Glomerular visceral epithelial cell (primary cell): ENCODE measurements at regions not wholly inside any gene's neighbourhood (a gene's known extent, or its start where the extent isn't known, plus 50 kb on each side); places are given as distances from the start of the nearest gene placed in this dataset.
A peak's percentile ranks its signal among the peaks of the same experiment; 100 is the strongest.

Experiments
- DNase-seq: peaks from one replicate; pipeline ENCODE4 v3.0.0-alpha.2; 2016; ENCODE audit errors: extremely low spot score

DNA sequence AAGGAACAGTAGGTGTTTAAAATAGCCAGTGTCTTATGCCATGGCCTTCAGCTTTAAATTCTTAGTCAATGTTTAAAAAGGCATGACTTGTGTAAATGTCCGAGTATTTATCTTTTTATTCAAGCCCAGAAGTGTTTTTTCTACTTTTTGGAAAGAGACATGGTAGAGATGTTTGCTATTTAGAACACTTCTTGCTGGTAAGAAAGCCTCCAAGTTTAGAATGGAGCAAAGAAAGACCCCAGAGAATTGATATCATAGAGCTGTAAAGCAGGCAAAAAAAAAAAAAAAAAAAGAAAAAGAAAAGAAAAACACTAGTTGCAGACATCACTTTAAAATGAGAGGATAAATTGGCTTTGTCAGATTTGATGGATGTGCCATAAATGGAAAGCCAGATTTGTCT, 375.1 kb downstream of the TMEM167A start:
- DNase-seq: no peak

DNA sequence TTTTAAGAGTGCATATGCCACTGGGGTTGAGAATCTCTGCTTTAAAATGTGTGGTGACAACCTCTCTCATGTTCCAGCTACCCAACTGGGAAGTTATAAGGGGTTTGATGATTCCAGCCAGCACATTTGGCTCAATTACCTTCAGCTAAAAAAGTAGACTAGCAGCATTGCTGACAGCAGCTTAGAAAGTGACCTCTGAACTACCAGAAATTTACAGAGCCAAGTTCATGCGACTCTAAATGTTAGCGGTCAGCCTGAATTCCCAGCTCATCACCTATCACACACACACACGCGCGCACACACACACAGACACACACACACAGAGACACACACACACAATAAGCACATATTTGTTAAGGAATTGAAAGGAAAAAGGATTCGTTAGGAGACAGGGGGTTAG, 377.5 kb downstream of the TMEM167A start:
- DNase-seq: no peak

DNA sequence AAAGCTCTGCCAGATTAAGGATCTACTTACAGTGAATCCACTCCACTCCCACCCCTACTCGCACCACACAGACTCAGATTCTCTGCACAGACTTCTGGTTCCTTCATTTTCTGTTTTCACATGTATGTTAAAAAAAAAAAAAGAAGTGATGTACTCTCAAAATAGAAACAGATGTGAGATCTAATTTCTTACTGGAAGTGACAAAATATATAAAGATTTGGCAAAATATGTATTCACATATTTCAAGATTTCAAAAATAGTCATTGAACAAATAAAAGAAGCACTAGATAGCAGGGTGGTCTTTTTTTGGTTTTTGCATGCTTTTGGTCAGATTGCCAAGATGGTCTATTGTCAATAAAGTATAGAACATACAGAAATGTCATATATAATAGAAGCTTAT, 379.2 kb downstream of the TMEM167A start:
- DNase-seq: no peak

DNA sequence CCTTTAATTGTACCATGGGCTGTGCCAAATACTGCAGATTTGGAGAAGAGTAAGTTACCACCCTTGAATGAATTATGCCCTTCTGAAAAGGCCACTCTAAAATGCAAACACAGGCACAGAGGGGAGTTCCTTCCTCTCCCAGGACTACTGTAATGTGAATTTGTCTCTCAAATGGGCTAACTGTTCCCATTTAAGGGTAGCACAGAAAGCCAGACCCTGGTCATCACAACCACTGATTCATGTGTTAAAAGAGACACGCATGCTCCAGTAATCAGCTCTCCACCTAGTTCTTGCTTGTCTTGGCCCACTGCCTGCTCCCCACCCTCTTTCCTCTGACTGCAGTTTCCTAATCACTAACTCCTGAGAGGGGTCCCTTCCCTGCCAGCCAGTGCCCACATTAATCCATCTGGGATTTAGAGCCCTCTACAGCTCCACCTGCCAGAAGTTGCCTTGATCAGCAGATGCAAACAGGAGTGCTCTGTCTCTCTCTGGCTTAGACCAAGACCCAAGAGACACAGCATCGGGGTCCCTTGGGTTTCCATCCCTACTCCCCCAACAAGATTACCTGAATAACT, 382.4 kb downstream of the TMEM167A start:
- peak; percentile 4 for DNase-seq

DNA sequence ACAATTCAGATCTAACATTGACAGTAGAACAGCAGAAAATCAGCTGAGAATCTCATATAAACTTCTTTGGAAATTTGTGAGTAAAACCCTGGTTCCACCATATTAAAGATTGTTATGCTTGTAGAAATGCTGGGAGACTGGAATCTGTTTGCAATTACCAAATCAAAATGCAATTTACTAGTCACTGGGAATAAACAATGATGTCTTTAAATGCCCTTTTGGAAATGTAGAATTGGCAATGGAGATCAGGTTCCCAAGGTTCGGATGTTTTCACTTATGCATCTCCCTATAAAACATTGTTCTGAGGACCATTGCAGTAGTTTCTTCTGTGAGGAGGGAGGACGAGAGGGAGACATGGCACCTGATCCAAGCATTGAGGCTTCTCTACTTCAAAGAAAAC, 384.4 kb downstream of the TMEM167A start:
- DNase-seq: no peak

DNA sequence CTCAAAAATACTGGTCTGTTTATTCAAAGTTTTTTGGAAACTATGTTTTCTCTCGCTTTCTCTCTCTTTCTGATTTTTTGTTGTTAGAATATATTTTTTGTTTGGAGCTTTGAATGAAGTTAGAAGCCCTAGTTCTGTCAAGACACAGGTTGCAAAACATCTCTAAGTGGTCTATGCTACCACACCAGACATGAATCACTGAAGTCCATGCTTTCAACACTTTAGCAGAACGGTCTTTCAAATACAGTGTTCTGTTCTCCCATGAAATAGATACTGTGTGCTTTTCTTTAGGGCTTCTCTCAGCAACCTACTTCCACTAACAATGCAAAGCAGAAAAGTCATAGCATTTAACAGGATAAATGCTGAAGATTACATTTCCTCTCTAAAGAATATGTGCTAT, 392.5 kb downstream of the TMEM167A start:
- no peak for DNase-seq

DNA sequence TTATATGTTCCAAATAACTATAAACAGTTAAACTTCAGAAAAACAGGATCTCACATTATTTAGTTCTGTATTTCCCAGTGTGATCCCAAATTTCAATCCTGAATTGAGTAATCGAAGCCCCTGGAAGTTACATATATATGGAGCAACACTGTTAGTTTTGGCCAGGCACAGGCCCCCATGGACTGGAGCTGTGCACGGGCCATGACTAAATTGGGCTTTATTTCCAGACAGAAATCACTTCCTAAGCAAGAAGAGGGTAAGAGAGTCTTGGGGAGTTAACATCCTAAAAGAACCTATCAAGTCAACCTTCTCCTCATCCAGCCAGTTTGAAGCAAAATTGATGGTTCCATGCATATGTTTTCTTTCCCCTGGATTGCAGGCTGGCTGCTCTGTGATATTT, 393.0 kb downstream of the TMEM167A start:
- DNase-seq: no peak

DNA sequence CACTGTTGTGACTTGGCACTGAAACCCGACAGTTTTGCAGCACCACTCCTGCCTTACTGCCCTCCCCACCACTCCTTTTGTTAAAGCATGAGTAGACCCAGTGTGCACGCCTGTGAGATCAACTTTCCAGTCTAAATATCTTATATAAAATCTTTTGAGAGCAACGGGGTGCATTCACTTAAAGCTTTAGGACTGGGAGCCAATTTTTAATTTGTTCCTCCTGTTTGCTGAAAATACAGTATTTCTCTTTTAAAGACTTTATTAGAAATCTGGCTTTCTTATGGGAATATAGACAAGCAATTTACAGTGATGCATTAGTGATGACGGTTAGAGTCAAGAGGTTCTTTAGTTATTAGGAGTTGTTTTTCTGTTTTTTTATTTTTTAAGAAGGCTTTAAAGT, 397.5 kb downstream of the TMEM167A start:
- DNase-seq: no peak

DNA sequence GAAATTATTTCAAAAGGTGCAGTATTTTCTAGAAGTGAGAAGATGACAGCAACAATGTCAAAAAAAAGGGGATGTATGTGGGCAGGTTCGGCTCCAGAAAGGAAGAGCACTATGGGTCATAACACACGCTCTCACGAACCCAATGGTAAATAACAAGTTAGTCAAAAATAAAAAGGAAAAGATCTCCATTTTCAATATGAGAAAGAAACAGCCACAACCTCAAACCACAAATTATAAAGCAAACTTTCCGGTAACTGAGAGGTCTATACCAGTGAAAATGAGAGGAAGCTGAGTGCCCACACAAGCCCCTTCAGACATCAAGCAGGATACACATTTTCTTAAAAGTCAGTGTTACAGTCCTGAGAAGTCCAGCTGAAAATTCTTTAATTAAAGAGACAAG, 398.5 kb upstream of the RPS23 start:
- DNase-seq: no peak

DNA sequence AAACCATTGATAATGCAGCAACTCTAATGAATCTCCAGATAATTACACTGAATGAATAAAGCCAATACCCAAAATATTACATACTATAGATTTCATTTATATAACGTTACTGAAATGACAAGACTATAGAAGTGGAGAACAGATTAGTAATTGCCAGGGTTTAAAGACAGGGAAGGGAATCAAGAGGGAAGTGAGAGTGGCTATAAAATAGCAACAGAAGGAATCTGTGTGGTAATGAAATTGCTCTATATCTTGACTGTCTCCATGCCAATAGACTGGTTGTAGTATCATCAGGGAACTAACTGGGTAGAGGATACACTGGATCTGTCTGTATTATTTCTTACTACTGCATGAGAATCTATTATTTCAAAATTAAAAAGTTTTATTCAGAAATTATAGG, 396.5 kb upstream of the RPS23 start:
- no peak for DNase-seq

DNA sequence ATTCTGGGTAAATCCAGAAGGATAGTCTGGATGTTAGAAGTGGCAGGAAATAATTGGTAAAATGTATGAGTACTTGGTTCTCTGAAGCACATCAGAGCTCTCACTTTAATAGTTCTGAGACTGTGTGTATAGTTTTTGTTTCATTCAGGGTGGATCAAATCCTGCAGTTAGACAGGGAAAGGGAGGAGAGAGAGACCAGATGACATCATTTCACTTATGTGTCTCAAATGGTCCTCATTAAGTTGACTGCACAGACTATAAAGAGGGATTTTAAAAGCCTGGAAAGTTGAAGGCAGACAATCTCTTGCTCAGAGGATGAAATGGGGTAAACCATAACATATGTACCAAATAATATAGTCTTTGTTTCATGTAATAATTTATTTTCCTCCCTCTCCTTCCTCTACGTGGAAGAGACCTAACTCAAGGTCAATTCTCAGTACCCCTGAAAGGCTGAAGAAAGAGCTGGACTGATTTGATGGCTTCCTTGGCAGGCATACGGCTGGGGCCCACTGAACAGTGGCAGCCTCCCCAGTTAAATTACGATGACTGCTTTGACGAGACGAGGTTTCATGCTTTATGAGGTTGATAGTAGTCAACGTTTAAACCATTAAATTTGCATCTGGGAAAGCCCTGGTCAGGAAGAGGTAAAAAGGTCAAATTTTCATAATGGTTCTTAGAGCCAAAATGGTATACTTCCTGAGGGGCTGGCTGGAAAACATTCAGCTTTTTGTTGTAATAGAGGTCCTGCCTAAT, 395.1 kb upstream of the RPS23 start:
- no peak for DNase-seq

DNA sequence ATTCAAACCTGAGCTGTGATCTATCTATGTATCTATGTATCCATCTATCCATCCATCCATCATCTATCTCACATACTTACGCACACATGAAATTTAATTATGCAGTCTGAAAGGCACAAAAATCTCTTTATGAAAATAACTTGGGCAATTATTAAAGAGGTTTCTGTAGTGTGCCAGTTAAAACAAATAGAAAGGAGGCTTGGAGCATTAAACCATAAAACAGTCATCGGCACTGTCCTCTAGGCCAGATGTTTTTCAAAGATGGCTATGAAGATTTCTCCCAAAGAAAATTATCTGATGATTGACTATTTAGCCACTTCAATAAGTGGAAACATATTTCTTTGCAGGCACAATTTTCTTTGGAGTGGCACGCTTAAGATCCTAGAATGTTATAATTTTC, 392.5 kb upstream of the RPS23 start:
- DNase-seq: no peak

DNA sequence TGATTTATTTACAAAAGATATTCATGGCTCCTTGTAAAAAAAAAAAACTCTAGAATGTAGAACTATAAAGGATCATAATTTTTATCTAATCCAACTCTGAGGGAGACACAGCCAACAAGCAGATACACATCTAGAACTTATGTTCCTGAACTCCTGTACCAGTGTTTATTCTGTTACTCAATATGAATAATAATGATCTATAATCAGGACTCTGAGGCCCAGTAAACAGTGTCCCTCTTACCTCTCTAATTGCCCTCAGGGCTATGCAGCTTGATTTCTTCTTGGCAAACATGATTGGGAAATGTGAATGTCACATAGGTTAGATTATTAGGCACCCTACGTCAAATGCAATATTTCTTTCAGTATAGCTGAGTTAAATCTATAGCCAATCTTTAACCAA, 391.6 kb upstream of the RPS23 start:
- no peak for DNase-seq

DNA sequence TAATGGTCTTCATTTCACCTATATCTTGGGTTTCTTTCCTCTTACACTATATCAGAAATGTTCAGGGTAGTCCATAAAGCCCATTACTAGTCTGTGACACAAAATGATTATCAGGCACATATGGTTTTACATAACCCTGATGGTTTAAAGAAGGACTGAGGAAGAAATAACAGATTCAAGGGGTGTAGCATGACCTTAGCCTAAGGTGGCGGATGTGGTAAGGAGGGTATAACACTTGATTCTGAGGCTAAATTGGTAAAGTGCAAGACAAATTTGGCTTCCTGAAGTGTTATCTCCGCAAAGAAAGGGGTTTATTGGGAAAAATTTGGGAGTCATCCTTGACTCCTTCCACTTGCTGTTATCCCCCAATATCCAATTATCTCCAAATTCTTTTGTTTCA, 388.2 kb upstream of the RPS23 start:
- no peak for DNase-seq

DNA sequence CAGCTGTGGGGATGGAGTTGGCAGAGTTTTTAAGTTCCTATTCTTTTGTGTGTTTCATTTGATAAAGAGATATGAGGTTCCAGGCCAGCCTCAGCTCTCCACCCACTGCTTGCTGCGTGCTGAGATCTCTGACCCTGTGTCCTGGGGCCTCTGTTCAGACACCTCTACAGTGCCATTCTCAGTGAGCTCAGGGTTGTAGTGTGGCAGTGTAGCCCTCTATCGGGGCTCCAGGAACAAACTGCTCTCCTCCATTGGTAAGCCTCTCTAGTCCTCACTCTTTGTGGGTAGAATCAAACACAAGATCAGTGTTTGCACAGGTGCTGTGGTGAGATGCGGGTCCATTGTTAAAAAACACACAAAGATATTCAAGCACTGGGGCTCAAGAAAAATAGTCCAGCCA, 386.6 kb upstream of the RPS23 start:
- no peak for DNase-seq

DNA sequence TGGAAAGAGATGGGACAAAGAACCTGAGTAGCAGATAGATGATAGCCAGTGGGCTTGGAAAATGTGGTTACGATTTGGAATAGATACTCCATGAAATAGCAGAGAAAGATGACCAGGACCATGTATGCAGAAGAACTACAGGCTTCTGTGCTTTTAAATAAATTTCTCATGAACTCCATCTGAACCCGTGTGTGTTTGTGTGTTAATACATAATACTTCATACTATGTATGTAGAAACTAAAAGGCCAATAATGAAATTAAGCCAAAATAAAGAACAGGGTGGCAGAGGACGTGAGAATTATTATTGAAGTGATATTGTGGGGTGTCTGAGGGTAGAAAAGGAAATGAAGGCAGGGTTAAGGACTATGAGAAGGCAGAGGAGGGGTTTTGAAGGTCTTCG, 385.1 kb upstream of the RPS23 start:
- DNase-seq: no peak

DNA sequence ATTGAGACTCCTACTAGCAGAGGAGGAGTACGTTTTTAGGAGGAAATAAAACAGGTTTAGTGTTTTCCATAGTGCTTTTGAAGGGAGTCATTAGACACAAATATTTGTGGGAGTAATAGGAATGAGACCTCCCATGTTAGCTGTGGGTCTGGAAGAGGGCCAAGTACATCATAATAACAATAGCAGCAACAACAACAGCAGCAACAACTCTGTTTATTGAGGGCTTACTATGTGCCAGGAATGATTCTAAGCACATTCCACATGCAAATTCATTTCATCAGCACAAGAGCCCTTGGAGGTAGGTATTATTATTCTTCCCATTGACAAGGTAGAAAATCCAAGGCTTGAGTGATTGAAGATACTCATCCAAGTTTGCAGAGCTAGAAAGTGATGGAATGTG, 384.2 kb upstream of the RPS23 start:
- no peak for DNase-seq

DNA sequence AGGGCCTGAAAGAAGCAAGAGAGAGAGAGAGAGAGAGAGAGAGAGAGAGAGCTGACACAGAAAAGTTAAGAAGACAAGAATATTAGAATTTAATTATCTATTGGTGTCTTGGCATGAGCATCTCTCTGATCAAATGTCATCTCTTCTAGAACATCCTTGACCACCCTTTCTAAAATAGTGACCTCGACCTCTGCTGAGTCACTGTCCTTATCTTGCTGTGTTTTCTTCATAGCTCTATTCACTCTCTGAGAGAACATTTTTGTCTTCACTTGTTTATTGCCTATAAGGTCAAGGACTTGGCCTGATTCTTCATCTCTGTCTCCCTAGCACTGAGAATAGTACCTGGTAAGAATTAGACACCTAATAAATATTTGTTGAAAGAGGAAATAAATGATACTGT, 383.8 kb upstream of the RPS23 start:
- no peak for DNase-seq

DNA sequence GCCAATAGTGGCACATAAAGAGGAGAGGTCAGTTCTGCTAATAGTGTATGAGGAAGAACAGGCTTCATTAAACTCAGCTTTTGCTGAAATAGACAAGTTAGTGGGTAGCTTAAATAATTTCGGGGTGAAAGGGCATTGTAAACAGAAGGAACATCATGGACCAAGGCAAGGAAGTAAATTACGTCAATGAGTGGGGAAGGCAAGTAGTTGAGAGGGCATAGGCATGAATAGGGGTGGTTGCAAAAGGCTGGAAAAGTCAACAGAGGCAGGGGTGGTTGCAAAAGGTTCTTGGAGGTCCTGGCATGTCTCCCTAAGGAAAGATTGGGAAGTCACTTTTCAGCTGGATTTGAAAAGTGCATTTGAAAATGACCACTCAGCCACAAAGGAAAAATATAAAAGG, 383.3 kb upstream of the RPS23 start:
- DNase-seq: no peak

DNA sequence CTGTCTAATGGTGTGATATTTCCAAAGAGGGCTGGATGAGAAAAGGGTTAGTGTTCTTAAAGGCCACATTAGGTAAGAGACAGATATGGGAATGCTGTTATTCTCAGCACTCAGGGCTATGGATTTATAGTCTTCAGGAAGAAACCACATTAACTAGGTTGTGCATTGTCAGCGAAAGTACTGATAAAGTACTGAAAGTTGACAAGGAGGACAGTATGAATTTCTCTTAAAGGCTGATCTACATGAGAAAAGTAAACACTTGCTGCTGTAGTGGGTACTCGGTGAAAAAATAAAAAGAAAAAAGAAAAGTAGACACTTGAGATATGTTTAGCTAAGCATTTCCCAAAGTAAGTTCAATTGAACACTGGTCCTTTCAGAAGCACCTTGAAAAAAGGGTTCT, 381.0 kb upstream of the RPS23 start:
- no peak for DNase-seq

DNA sequence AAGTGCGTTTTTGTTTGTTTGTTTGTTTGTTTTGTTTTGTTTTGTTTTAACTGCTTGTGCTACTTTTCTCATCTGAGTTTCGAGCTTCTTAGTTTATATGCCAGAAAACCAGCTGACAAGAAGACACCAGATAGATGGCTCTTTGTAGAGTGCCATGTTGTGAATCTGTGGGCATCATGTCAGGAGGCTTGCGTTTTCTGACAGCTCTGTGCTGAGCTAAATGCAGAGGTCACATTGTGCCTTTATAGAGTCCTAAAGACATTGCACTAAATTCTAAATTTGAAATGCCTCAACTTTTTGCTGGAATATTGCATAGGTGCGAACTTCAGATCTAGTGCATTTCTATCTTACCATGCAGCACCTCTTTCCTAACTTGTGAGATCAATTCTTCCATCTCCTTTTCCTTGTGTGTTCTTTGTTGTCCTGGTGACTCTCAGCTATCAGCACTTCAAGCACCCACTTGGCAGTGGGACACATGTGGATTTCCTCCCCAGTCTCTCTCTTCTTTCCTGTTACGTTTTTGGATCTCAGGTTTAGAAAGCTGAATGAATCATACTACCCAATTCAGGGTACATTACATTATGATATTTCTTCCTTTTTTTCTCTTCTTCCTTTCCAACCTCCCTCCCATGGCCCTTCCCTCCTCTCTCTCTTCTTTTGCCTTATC, 379.0 kb upstream of the RPS23 start:
- no peak for DNase-seq

DNA sequence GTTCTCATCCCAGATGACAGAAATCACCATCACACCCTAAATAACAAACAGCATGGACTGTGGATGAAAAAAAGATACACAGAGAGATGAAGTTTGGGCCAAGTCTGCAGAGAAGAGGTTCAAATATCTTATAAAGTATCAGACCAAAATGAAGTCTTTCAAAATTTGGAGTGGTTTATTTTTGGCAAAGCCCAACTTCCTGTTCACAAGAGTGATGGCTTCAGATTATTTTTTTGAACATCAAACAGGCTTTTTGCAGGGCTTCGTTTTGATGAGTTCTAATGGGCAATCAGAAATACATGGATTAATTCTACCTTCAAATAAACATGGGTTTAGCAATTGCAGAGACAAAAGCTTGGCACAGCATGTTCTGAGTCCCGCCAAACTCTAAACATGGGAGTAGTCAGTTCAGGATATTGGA, 378.2 kb upstream of the RPS23 start:
- DNase-seq: no peak

DNA sequence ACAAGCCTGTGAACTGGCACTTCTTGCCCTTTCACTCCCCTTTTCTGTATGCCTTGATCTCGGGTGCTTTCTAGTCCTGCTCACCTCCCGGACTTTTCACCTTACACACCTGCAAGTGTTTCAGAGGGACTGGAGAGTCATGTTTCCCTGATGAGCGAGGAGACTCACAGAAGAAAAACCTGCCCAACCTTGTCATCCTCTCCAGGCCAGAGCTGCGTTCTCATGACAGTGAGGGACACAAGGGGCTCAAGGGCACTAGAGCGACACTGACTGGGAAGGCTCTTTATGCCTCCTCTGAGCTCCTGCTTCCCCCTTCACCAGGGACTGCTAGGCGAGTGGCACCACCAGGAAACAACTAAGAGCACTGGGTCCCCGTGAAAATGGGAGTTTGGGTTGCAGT, 376.9 kb upstream of the RPS23 start:
- no peak for DNase-seq

DNA sequence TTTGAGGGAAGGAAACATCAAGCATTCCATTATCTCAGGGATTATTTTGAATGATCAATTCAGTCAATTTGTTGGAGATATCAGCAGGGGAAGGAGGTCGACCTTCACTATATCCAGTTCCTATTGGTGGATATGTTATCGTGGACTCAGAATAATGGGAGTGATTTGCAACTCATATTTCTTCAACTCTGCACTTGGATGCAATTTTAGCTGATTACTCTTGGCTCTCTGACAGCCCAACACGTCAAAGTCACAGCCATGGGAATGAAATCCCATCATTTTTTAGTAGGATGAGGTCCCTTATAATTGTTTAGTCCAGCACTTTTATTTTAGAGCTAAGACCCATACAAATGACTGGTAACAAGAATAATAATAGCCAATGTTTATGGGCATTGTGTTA, 371.8 kb upstream of the RPS23 start:
- DNase-seq: no peak
